ENCODE measurements at regions not wholly inside any gene's neighbourhood (a gene's known extent, or its start where the extent isn't known, plus 50 kb on each side); places are given as distances from the start of the nearest gene placed in this dataset.

- no peak overlapping the region for H3K27ac ChIP-seq (ENCODE audit: low read depth, low read length)
- H3K9ac ChIP-seq (ENCODE audit: low read length) = no peak overlapping the region
- H3K27me3 ChIP-seq (ENCODE audit: insufficient read depth, low read length) = no peaks in the 10 kb centered on the region
- intact Hi-C loops (cut with micrococcal nuclease) = no loop called here
- no peaks in the 10 kb centered on the region for H3K79me2 ChIP-seq (ENCODE audit: insufficient read depth, low read length)
- no peak for TF ChIP-seq EZH2phosphoT487 (IDR thresholded peaks at IDR 0.05; ENCODE audit: borderline replicate concordance)
- no peak for TF ChIP-seq TCF7L2 (IDR thresholded peaks at IDR 0.05; ENCODE audit: borderline replicate concordance, extremely low read depth, insufficient read depth, insufficient read length)
- TF ChIP-seq EZH2 (IDR thresholded peaks at IDR 0.05) = no peak
- ChIA-PET RAD21 (ENCODE audit: low non-redundant PET in 1 of 2, low total read pairs in 2 of 2, uncharacterized antibody in 2 of 2, unreplicated experiment in 2 of 2) (no interaction called here), POLR2A (no interaction called here), CTCF (no interaction called here)
- no peaks in the 10 kb centered on the region for H3K9me3 ChIP-seq (ENCODE audit: control insufficient read depth in 1 of 2, insufficient read depth in 1 of 2, low read depth in 1 of 2, low read length in 2 of 2)
- no peak overlapping the region for H2AFZ ChIP-seq (ENCODE audit: low read depth, low read length, poor library complexity, severe bottlenecking)
- H3K36me3 ChIP-seq (ENCODE audit: control insufficient read depth in 1 of 2, insufficient read depth in 2 of 2, low read length in 2 of 2) = no peaks in the 10 kb centered on the region
- H3K4me3 ChIP-seq (replicated peaks in 1 of 2; ENCODE audit: low read depth in 1 of 2, low read length in 2 of 2) = no peak overlapping the region
- no peaks in the 10 kb centered on the region for H3K9me2 ChIP-seq (ENCODE audit: insufficient read depth)
- DNase-seq (ENCODE audit: low read depth, low spot score) (no peak), ATAC-seq (no peak)
- BruUV-seq (replicated peaks) = no TSS peak
- no peak overlapping the region for H3K4me2 ChIP-seq (ENCODE audit: low read length)
- no peaks in the 10 kb centered on the region for H3K4me1 ChIP-seq (ENCODE audit: control insufficient read depth in 1 of 2, insufficient read depth in 2 of 2, low read length in 2 of 2)
- no peaks in the 10 kb centered on the region for H4K20me1 ChIP-seq (ENCODE audit: insufficient read depth)
These were observed 197.5 kb downstream of the ATG4C start for GRCh38 chr1:62981434-62981833.

GRCh38 chr1:62988867-62989266 lies 204.9 kb downstream of the ATG4C start:
- RAD21 ChIA-PET (ENCODE audit: low non-redundant PET in 1 of 2, low total read pairs in 2 of 2, uncharacterized antibody in 2 of 2, unreplicated experiment in 2 of 2) = no interaction called here
- Histone ChIP-seq H3K4me2 (ENCODE audit: low read length) (no peak overlapping the region), H3K27me3 (ENCODE audit: insufficient read depth, low read length) (peaks cover 32% of the 10 kb centered on the region), H3K9me3 (ENCODE audit: control insufficient read depth in 1 of 2, insufficient read depth in 1 of 2, low read depth in 1 of 2, low read length in 2 of 2) (no peaks in the 10 kb centered on the region), H3K9me2 (ENCODE audit: insufficient read depth) (no peaks in the 10 kb centered on the region), H2AFZ (ENCODE audit: low read depth, low read length, poor library complexity, severe bottlenecking) (no peak overlapping the region), H3K79me2 (ENCODE audit: insufficient read depth, low read length) (no peaks in the 10 kb centered on the region), H3K4me3 (replicated peaks in 1 of 2; ENCODE audit: low read depth in 1 of 2, low read length in 2 of 2) (no peak overlapping the region), H3K36me3 (ENCODE audit: control insufficient read depth in 1 of 2, insufficient read depth in 2 of 2, low read length in 2 of 2) (no peaks in the 10 kb centered on the region), H4K20me1 (ENCODE audit: insufficient read depth) (no peaks in the 10 kb centered on the region), H3K9ac (ENCODE audit: low read length) (no peak overlapping the region), H3K27ac (ENCODE audit: low read depth, low read length) (no peak overlapping the region), H3K4me1 (ENCODE audit: control insufficient read depth in 1 of 2, insufficient read depth in 2 of 2, low read length in 2 of 2) (no peaks in the 10 kb centered on the region)
- DNase-seq (ENCODE audit: low read depth, low spot score) (no peak), ATAC-seq (no peak)
- intact Hi-C loops (cut with micrococcal nuclease) = no loop called here
- CTCF ChIA-PET = no interaction called here
- POLR2A ChIA-PET = no interaction called here
- TF ChIP-seq ZNF274 (IDR thresholded peaks at IDR 0.05; ENCODE audit: low read depth, low read length) (no peak), SRF (IDR thresholded peaks at IDR 0.05; ENCODE audit: low read depth) (no peak), CBX3 (IDR thresholded peaks at IDR 0.05; ENCODE audit: low read depth) (no peak), YY1 (IDR thresholded peaks at IDR 0.05; ENCODE audit: extremely low read depth, insufficient replicate concordance, low read depth, low read length) (no peak), CEBPB (IDR thresholded peaks at IDR 0.05; ENCODE audit: low read depth) (no peak), SP1 (IDR thresholded peaks at IDR 0.05; ENCODE audit: low read depth) (no peak), POLR2AphosphoS5 (IDR thresholded peaks at IDR 0.05; ENCODE audit: low read depth, low read length) (no peak), MAX (IDR thresholded peaks at IDR 0.05) (no peak), REST (IDR thresholded peaks at IDR 0.05; ENCODE audit: low read depth) (no peak), ATF3 (IDR thresholded peaks at IDR 0.05) (no peak), ZFX (IDR thresholded peaks at IDR 0.05) (no peak), EZH2phosphoT487 (IDR thresholded peaks at IDR 0.05; ENCODE audit: borderline replicate concordance) (no peak), SIN3A (IDR thresholded peaks at IDR 0.05; ENCODE audit: low read depth) (no peak), RAD21 (IDR thresholded peaks at IDR 0.05; ENCODE audit: low read depth) (no peak), ELF1 (IDR thresholded peaks at IDR 0.05; ENCODE audit: borderline replicate concordance, low read depth) (no peak)
- BruUV-seq (replicated peaks) = no TSS peak
